GM12878 (cell line): ENCODE measurements at regions not wholly inside any gene's neighbourhood (a gene's known extent, or its start where the extent isn't known, plus 50 kb on each side); places are given as distances from the start of the nearest gene placed in this dataset.

Experiments
- ATAC-seq: fragments of 200-7000 bp; cut with Tn5 transposase; 3 replicates; pipeline ENCODE4 v1.9.1; 2020; ENCODE audit warnings: mild to moderate bottlenecking, moderate library complexity
- BruUV-seq: library from RNA; stranded (reverse); fragments of 400-500 nt; replicated peaks from 2 replicates; lab custom pipeline; 2021; lab: Mats Ljungman, UMichigan
- CTCF ChIA-PET: fragments of 300-600 bp; sonication (Branson Sonifier 250); formaldehyde crosslinking; extraction: SDS; loops from one replicate; lab custom pipeline; 2021; ENCODE audit warnings: inconsistent platforms; lab: Yijun Ruan, JAX
- POLR2A ChIA-PET: fragments of 350-600 bp; formaldehyde crosslinking; extraction: SDS; loops from one replicate; lab custom pipeline; 2021; ENCODE audit warnings: inconsistent platforms; lab: Charles Lee
- RAD21 ChIA-PET: fragments of 300-600 bp; sonication (Branson Sonifier 250); formaldehyde crosslinking; loops from one replicate; lab custom pipeline; 2023; ENCODE audit warnings: antibody characterized with exemption; ENCODE audit not compliant: unreplicated experiment; lab: Charles Lee
- SMC1A ChIA-PET: fragments of 300-600 bp; sonication (Branson Sonifier 250); formaldehyde crosslinking; loops from one replicate; lab custom pipeline; 2023; ENCODE audit not compliant: unreplicated experiment, uncharacterized antibody; lab: Charles Lee
- DNase-seq: peaks from one replicate; pipeline ENCODE4 v3.0.0-alpha.2; 2011; ENCODE audit warnings: low read depth, low spot score
- FAIRE-seq: peaks from 3 replicates; lab custom pipeline; 2011; peaks lifted over from hg19 to GRCh38; lab: Jason Lieb, UNC
- H2AFZ ChIP-seq: 2 replicates; pipeline ENCODE4 v1.6.0; 2011; ENCODE audit warnings: low read depth, low read length, control low read depth; ENCODE audit not compliant: control insufficient read depth
- H3K27ac ChIP-seq: 2 replicates; pipeline ENCODE4 v1.5.1; 2011; ENCODE audit warnings: control low read depth; ENCODE audit not compliant: control insufficient read depth, insufficient read depth
- H3K27me3 ChIP-seq, 2 experiments: replicated peaks in 1 of 2; 2 replicates each; pipeline versions ENCODE4 v1.6.0 to v1.6.1; 2011; ENCODE audit warnings: low read length in 1 of 2; ENCODE audit not compliant: control insufficient read depth in 2 of 2, insufficient read depth in 2 of 2
- H3K36me3 ChIP-seq, 2 experiments: 2 replicates each; pipeline ENCODE4 v1.5.1; 2011; ENCODE audit warnings: low read length in 1 of 2; ENCODE audit not compliant: control insufficient read depth in 2 of 2, insufficient read depth in 2 of 2
- H3K4me1 ChIP-seq: 2 replicates; pipeline ENCODE4 v1.6.1; 2011; ENCODE audit warnings: mild to moderate bottlenecking, low read length, moderate library complexity, mixed read lengths; ENCODE audit not compliant: control insufficient read depth, insufficient read depth
- H3K4me2 ChIP-seq: 2 replicates; pipeline ENCODE4 v1.6.0; 2011; ENCODE audit warnings: control low read depth; ENCODE audit not compliant: control insufficient read depth, insufficient read depth
- H3K4me3 ChIP-seq: fragments of 200-600 bp; sonication (generic); 2 replicates; pipeline ENCODE4 v1.5.1; 2016
- H3K79me2 ChIP-seq: 2 replicates; pipeline ENCODE4 v1.6.0; 2011; ENCODE audit warnings: low read length; ENCODE audit not compliant: control insufficient read depth, insufficient read depth
- H3K9ac ChIP-seq: 2 replicates; pipeline ENCODE4 v1.8.0; 2011; ENCODE audit warnings: low read length, control low read depth, mixed read lengths; ENCODE audit not compliant: control insufficient read depth, insufficient read depth
- H3K9me3 ChIP-seq: replicated peaks from 3 replicates; pipeline ENCODE4 v1.5.1; 2011; ENCODE audit warnings: mild to moderate bottlenecking, low read length; ENCODE audit not compliant: control insufficient read depth, insufficient read depth
- H4K20me1 ChIP-seq: 2 replicates; pipeline ENCODE4 v1.6.0; 2011; ENCODE audit not compliant: control insufficient read depth, insufficient read depth
- BMI1 ChIP-seq: fragments of 450-650 bp; IDR thresholded peaks from 2 replicates; pipeline ENCODE4 v1.6.1; 2016; ENCODE audit warnings: mild to moderate bottlenecking, moderate library complexity, borderline replicate concordance
- CBX5 ChIP-seq: sonication (generic); IDR thresholded peaks from 2 replicates; pipeline ENCODE4 v1.6.1; 2016; ENCODE audit warnings: low read depth, moderate library complexity, mild to moderate bottlenecking, inconsistent platforms
- CREM ChIP-seq: IDR thresholded peaks from 2 replicates; pipeline ENCODE4 v1.6.1; 2014; ENCODE audit warnings: antibody characterized with exemption, low read depth
- EGR1 ChIP-seq, 2 experiments: IDR thresholded peaks; 1 replicate in 1 of 2; 2 replicates in 1 of 2; pipeline ENCODE4 v1.6.1; 2011 to 2012; ENCODE audit warnings: low read depth in 2 of 2, low read length in 2 of 2, borderline replicate concordance in 1 of 2, mild to moderate bottlenecking in 1 of 2, moderate library complexity in 1 of 2
- HDAC6 ChIP-seq: fragments of 200-600 bp; sonication (generic); IDR thresholded peaks from one replicate; pipeline ENCODE4 v1.8.0; 2017; ENCODE audit warnings: antibody characterized with exemption; ENCODE audit not compliant: unreplicated experiment
- KAT2A ChIP-seq: conservative IDR thresholded peaks from 2 replicates; pipeline ENCODE4 v1.6.1; 2011; ENCODE audit warnings: low read depth, low read length; ENCODE audit not compliant: control insufficient read depth
- MYC ChIP-seq: IDR thresholded peaks from 2 replicates; pipeline ENCODE4 v1.6.1; 2011; ENCODE audit warnings: mild to moderate bottlenecking, low read length, moderate library complexity, inconsistent platforms; ENCODE audit not compliant: insufficient read depth, insufficient replicate concordance, insufficient read length, severe bottlenecking
- PAX8 ChIP-seq: fragments of 450-650 bp; IDR thresholded peaks from 2 replicates; pipeline ENCODE4 v1.6.1; 2017; ENCODE audit warnings: mild to moderate bottlenecking, moderate library complexity
- PML ChIP-seq: IDR thresholded peaks from 2 replicates; pipeline ENCODE4 v1.6.1; 2012; ENCODE audit warnings: low read length, inconsistent platforms
- RBBP5 ChIP-seq: fragments of 200-600 bp; sonication (generic); conservative IDR thresholded peaks from 2 replicates; pipeline ENCODE4 v1.6.1; 2016
- RCOR1 ChIP-seq: conservative IDR thresholded peaks from 2 replicates; pipeline ENCODE4 v1.6.1; 2012; ENCODE audit warnings: low read depth, low read length, improper control_type of control experiment
- SMARCA5 ChIP-seq: fragments of 450-650 bp; IDR thresholded peaks from 2 replicates; pipeline ENCODE4 v1.6.1; 2017; ENCODE audit warnings: mild to moderate bottlenecking
- SP1 ChIP-seq: IDR thresholded peaks from one replicate; pipeline ENCODE4 v1.6.1; 2011; ENCODE audit warnings: low read depth, low read length
- SPI1 ChIP-seq: IDR thresholded peaks from 2 replicates; pipeline ENCODE4 v1.6.1; 2011; ENCODE audit warnings: low read depth, mild to moderate bottlenecking, low read length, moderate library complexity, borderline replicate concordance; ENCODE audit not compliant: insufficient read depth
- STAT3 ChIP-seq: IDR thresholded peaks from 2 replicates; pipeline ENCODE4 v1.6.1; 2011; ENCODE audit warnings: low read depth, low read length, improper control_type of control experiment
- TBL1XR1 ChIP-seq: IDR thresholded peaks from 2 replicates; pipeline ENCODE4 v1.6.1; 2012; ENCODE audit warnings: low read depth, low read length, improper control_type of control experiment
- TCF7 ChIP-seq: IDR thresholded peaks from 2 replicates; pipeline ENCODE4 v1.6.1; 2014; ENCODE audit warnings: antibody characterized with exemption, borderline replicate concordance
- YBX1 ChIP-seq: fragments of 450-650 bp; IDR thresholded peaks from 2 replicates; pipeline ENCODE4 v1.6.1; 2016; ENCODE audit warnings: antibody characterized with exemption
- WGBS: methylation state at CpG from one replicate; pipeline ENCODE4 v1.1.6; 2016; ENCODE audit warnings: low lambda C conversion rate; ENCODE audit not compliant: insufficient replicate concordance, insufficient coverage; ENCODE audit errors: missing lambda C conversion rate; 5-methylcytosine and 5-hydroxymethylcytosine counted together
- in situ Hi-C: fragments of 300-500 bp; cut with MboI; formaldehyde crosslinking; loops from 9 replicates; pipeline ENCODE4 v1.14.3; 2018; ENCODE audit warnings: mixed read lengths
- intact Hi-C: fragments of 100-400 bp; cut with micrococcal nuclease; formaldehyde crosslinking; loops from one replicate; pipeline ENCODE4 v1.14.2; 2022; ENCODE audit not compliant: unreplicated experiment
- TF ChIP-seq, protein P1 (sequence below): fragments of 450-650 bp; IDR thresholded peaks from 2 replicates; pipeline ENCODE4 v1.6.1; 2016; ENCODE audit warnings: mild to moderate bottlenecking
- TF ChIP-seq, protein P2 (sequence below): fragments of 150-350 bp; IDR thresholded peaks from 2 replicates; pipeline ENCODE4 v1.6.1; 2014; ENCODE audit warnings: mild to moderate bottlenecking, low read depth, low read length

DNA sequence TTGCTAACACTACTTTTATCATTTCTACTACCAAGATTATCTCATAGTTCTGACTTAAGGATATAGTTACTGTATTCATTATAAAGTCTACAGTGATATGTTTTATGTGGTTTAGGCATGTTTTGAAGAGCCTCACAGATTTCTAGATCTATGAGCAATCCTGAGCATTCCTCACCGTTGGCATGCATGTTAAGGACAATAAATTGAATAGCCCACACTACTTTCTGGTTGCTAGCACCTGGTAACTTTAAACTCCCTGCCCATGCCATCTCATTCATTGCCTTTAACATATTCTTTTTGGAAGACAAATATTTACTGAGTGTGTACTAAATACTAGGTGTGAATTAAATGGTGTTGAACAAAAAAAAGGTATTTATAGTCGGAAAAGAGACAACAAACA lies 868.1 kb upstream of the CDH9 start:
- RAD21 ChIA-PET, result no interaction called here
- ATAC-seq (no peak), DNase-seq (no peak), FAIRE-seq (no peak)
- CTCF ChIA-PET, result no interaction called here
- no peaks in the 10 kb centered on the region for H3K36me3 ChIP-seq
- WGBS, result 0% methylated on average over 2 of the region's 2 CpGs
- TF ChIP-seq MYC (no peak), TCF7 (no peak), PAX8 (no peak), SMARCA5 (no peak), PML (no peak), SP1 (no peak), STAT3 (no peak), EGR1 (IDR thresholded peaks at IDR 0.05; ENCODE audit: borderline replicate concordance in 1 of 2, low read depth in 2 of 2, low read length in 2 of 2) (no peak), RCOR1 (no peak)
- in situ Hi-C loops, result no loop called here
- no peaks in the 10 kb centered on the region for H3K79me2 ChIP-seq
- no peak overlapping the region for H3K4me2 ChIP-seq
- SMC1A ChIA-PET, result no interaction called here
- H3K4me1 ChIP-seq, result no peaks in the 10 kb centered on the region
- POLR2A ChIA-PET, result no interaction called here
- H4K20me1 ChIP-seq, result no peaks in the 10 kb centered on the region
- H3K9me3 ChIP-seq, result no peaks in the 10 kb centered on the region
- H2AFZ ChIP-seq, result no peak overlapping the region
- no TSS peak for BruUV-seq
- H3K4me3 ChIP-seq, result no peak overlapping the region
- H3K27me3 ChIP-seq, result no peaks in the 10 kb centered on the region
- no peak overlapping the region for H3K9ac ChIP-seq
- no peak overlapping the region for H3K27ac ChIP-seq
- intact Hi-C loops, result no loop called here

DNA sequence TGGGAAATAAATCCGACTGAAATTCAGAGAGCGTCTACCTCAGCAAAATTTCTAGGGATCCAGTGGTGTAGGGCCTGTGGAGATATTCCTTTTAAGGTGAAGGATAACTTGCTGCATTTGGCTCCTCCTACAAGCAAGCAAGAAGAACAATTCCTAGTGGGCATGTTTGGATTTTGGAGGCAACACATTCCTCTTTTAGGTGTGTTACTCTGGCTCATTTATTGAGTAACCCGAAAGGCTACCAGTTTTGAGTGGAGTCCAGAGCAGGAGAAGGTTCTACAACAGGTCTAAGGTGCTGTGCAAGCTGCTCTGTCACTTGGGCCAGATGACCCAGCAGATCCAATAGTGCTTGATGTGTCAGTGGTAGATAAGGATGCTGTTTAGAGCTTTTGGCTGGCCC lies 862.4 kb upstream of the CDH9 start:
- ATAC-seq (no peak), FAIRE-seq (no peak), DNase-seq (no peak)
- intact Hi-C loops (no loop called here), in situ Hi-C loops (no loop called here)
- BruUV-seq, result no TSS peak
- Histone ChIP-seq H3K36me3 (no peaks in the 10 kb centered on the region), H3K4me2 (no peak overlapping the region), H3K27ac (no peak overlapping the region), H4K20me1 (no peaks in the 10 kb centered on the region), H3K9ac (no peak overlapping the region), H3K4me1 (no peaks in the 10 kb centered on the region), H3K9me3 (no peaks in the 10 kb centered on the region), H2AFZ (no peak overlapping the region), H3K79me2 (no peaks in the 10 kb centered on the region), H3K27me3 (no peaks in the 10 kb centered on the region), H3K4me3 (no peak overlapping the region)
- ChIA-PET RAD21 (no interaction called here), POLR2A (no interaction called here), CTCF (no interaction called here), SMC1A (no interaction called here)
- WGBS, result 0% methylated on average over 3 of the region's 3 CpGs
- no peak for TF ChIP-seq TBL1XR1
- no peak for TF ChIP-seq SPI1
- TF ChIP-seq KAT2A, result no peak
- TF ChIP-seq RBBP5, result no peak
- no peak for TF ChIP-seq CREM
- TF ChIP-seq, protein P1, sequence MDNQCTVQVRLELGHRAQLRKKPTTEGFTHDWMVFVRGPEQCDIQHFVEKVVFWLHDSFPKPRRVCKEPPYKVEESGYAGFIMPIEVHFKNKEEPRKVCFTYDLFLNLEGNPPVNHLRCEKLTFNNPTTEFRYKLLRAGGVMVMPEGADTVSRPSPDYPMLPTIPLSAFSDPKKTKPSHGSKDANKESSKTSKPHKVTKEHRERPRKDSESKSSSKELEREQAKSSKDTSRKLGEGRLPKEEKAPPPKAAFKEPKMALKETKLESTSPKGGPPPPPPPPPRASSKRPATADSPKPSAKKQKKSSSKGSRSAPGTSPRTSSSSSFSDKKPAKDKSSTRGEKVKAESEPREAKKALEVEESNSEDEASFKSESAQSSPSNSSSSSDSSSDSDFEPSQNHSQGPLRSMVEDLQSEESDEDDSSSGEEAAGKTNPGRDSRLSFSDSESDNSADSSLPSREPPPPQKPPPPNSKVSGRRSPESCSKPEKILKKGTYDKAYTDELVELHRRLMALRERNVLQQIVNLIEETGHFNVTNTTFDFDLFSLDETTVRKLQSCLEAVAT, result no peak
- no peak for TF ChIP-seq CBX5
- no peak for TF ChIP-seq BMI1
- no peak for TF ChIP-seq YBX1
- TF ChIP-seq, protein P2, sequence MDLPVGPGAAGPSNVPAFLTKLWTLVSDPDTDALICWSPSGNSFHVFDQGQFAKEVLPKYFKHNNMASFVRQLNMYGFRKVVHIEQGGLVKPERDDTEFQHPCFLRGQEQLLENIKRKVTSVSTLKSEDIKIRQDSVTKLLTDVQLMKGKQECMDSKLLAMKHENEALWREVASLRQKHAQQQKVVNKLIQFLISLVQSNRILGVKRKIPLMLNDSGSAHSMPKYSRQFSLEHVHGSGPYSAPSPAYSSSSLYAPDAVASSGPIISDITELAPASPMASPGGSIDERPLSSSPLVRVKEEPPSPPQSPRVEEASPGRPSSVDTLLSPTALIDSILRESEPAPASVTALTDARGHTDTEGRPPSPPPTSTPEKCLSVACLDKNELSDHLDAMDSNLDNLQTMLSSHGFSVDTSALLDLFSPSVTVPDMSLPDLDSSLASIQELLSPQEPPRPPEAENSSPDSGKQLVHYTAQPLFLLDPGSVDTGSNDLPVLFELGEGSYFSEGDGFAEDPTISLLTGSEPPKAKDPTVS, result no peak
- no peak for TF ChIP-seq HDAC6
